HepG2 (cell line): ENCODE measurements at regions not wholly inside any gene's neighbourhood (a gene's known extent, or its start where the extent isn't known, plus 50 kb on each side); places are given as distances from the start of the nearest gene placed in this dataset.

ENCODE experiments used
- ATAC-seq: fragments of 200-7000 bp; cut with Tn5 transposase; 3 replicates; pipeline ENCODE4 v1.9.1; 2020; ENCODE audit warnings: mild to moderate bottlenecking, moderate library complexity
- BruUV-seq: library from RNA; stranded (reverse); fragments of 400-500 nt; replicated peaks from 2 replicates; lab custom pipeline; 2021; lab: Mats Ljungman, UMichigan
- CTCF ChIA-PET: fragments of 300-600 bp; formaldehyde crosslinking; extraction: SDS; loops from one replicate; lab custom pipeline; 2021; ENCODE audit warnings: low total read pairs, inconsistent platforms, low intra/inter-chr PET ratio; lab: Yijun Ruan, JAX
- POLR2A ChIA-PET: fragments of 350-600 bp; sonication (Branson Sonifier 250); formaldehyde crosslinking; loops from one replicate; lab custom pipeline; 2020; ENCODE audit warnings: antibody characterized with exemption, inconsistent platforms; lab: Yijun Ruan, JAX
- DNase-seq: peaks from one replicate; pipeline ENCODE4 v3.0.0-alpha.2; 2015; ENCODE audit warnings: low spot score
- FAIRE-seq: peaks from 3 replicates; lab custom pipeline; 2011; peaks lifted over from hg19 to GRCh38; lab: Jason Lieb, UNC
- H2AFZ ChIP-seq: one replicate; pipeline ENCODE4 v1.6.1; 2011; ENCODE audit warnings: low read length, inconsistent platforms
- H3K27ac ChIP-seq: fragments of 300-600 bp; 3 replicates; pipeline ENCODE4 v1.8.0; 2011; ENCODE audit warnings: mixed run types, mild to moderate bottlenecking, mixed read lengths, low read length, inconsistent platforms; ENCODE audit not compliant: insufficient read depth; ENCODE audit errors: extremely low read length
- H3K27me3 ChIP-seq, 2 experiments: fragments of 200-600 bp in 1 of 2; 2 replicates in 1 of 2; 3 replicates in 1 of 2; pipeline versions ENCODE4 v1.6.0 to v1.8.0; 2011; ENCODE audit warnings: low read length in 2 of 2, mild to moderate bottlenecking in 2 of 2, moderate library complexity in 2 of 2, inconsistent platforms in 1 of 2; ENCODE audit not compliant: insufficient read depth in 2 of 2, control insufficient read depth in 1 of 2
- H3K36me3 ChIP-seq, 2 experiments: fragments of 200-600 bp in 1 of 2; replicated peaks in 1 of 2; 2 replicates in 1 of 2; 3 replicates in 1 of 2; pipeline versions ENCODE4 v1.5.1 to v1.8.0; 2011; ENCODE audit warnings: low read length in 2 of 2, inconsistent platforms in 1 of 2; ENCODE audit not compliant: insufficient read depth in 2 of 2, control insufficient read depth in 1 of 2
- H3K4me1 ChIP-seq: 2 replicates; pipeline ENCODE4 v1.5.1; 2012; ENCODE audit warnings: low read length, inconsistent platforms; ENCODE audit not compliant: insufficient read depth
- H3K4me2 ChIP-seq: 2 replicates; pipeline ENCODE4 v1.6.0; 2011; ENCODE audit warnings: low read depth, low read length, inconsistent platforms
- H3K4me3 ChIP-seq, 3 experiments: fragments of 200-600 bp in 1 of 3; sonication (generic), shearing (Covaris generic) in 1 of 3; replicated peaks in 1 of 3; 2 replicates each; pipeline ENCODE4 v1.5.1; 2011 to 2016; ENCODE audit warnings: low read length in 3 of 3, inconsistent platforms in 2 of 3, low read depth in 2 of 3, mild to moderate bottlenecking in 2 of 3, control low read depth in 1 of 3, mixed read lengths in 1 of 3; ENCODE audit not compliant: insufficient read depth in 1 of 3
- H3K79me2 ChIP-seq: one replicate; pipeline ENCODE4 v1.6.1; 2011; ENCODE audit warnings: low read length, inconsistent platforms; ENCODE audit not compliant: insufficient read depth
- H3K9ac ChIP-seq: 2 replicates; pipeline ENCODE4 v1.6.0; 2011; ENCODE audit warnings: mild to moderate bottlenecking, low read depth, low read length, inconsistent platforms; ENCODE audit not compliant: insufficient read depth
- H3K9me3 ChIP-seq: 2 replicates; pipeline ENCODE4 v1.5.1; 2012; ENCODE audit warnings: mild to moderate bottlenecking, low read length
- H4K20me1 ChIP-seq: 2 replicates; pipeline ENCODE4 v1.6.0; 2011; ENCODE audit warnings: inconsistent platforms, mild to moderate bottlenecking, low read length, moderate library complexity; ENCODE audit not compliant: insufficient read depth
- HDAC1 ChIP-seq: sonication (generic); formaldehyde crosslinking; IDR thresholded peaks from 2 replicates; pipeline ENCODE4 v1.5.1; 2020; ENCODE audit warnings: mild to moderate bottlenecking, missing genetic modification reagents
- PCBP2 ChIP-seq: fragments of 200-400 bp; formaldehyde crosslinking; optimal IDR thresholded peaks from 2 replicates; pipeline ENCODE3; 2018; ENCODE audit warnings: low read length, low read depth; ENCODE audit not compliant: poor library complexity, severe bottlenecking
- SRF ChIP-seq: IDR thresholded peaks from 2 replicates; pipeline ENCODE4 v1.6.1; 2011; ENCODE audit warnings: mild to moderate bottlenecking, low read depth, low read length, moderate library complexity
- TBL1XR1 ChIP-seq: fragments of 150-350 bp; IDR thresholded peaks from 2 replicates; pipeline ENCODE4 v1.6.1; 2014; ENCODE audit warnings: borderline replicate concordance, low read length; ENCODE audit not compliant: partially characterized antibody
- YEATS4 ChIP-seq: sonication (generic); formaldehyde crosslinking; IDR thresholded peaks from 2 replicates; pipeline ENCODE4 v1.4.0; 2020; ENCODE audit warnings: missing genetic modification reagents, borderline replicate concordance
- ZNF160 ChIP-seq: sonication (generic); formaldehyde crosslinking; IDR thresholded peaks from 2 replicates; pipeline ENCODE4 v1.8.0; 2022; ENCODE audit warnings: mild to moderate bottlenecking, inconsistent platforms, missing genetic modification reagents
- ZNF460 ChIP-seq: sonication (generic); formaldehyde crosslinking; IDR thresholded peaks from 2 replicates; pipeline ENCODE4 v1.5.1; 2020; ENCODE audit warnings: missing genetic modification reagents, mild to moderate bottlenecking, borderline replicate concordance
- ZNF549 ChIP-seq: sonication (generic); formaldehyde crosslinking; IDR thresholded peaks from 2 replicates; pipeline ENCODE4 v1.5.0; 2020; ENCODE audit warnings: missing genetic modification reagents
- ZNF782 ChIP-seq: sonication (generic); formaldehyde crosslinking; IDR thresholded peaks from 2 replicates; pipeline ENCODE4 v1.4.0; 2020; ENCODE audit warnings: missing genetic modification reagents, mild to moderate bottlenecking, borderline replicate concordance
- WGBS: methylation state at CpG from one replicate; pipeline ENCODE4 v1.1.6; 2017; ENCODE audit warnings: low lambda C conversion rate; 5-methylcytosine and 5-hydroxymethylcytosine counted together
- in situ Hi-C: cut with HindIII; loops from 2 replicates; pipeline ENCODE4 v1.10.0; 2017; ENCODE audit warnings: low pct_unique_long_range_greater_than_20kb; ENCODE audit not compliant: extremely low pct_ligation_motif_present
- intact Hi-C: fragments of 100-400 bp; cut with micrococcal nuclease; formaldehyde crosslinking; loops from one replicate; pipeline ENCODE4 v1.10.0; 2022; ENCODE audit not compliant: unreplicated experiment
- TF ChIP-seq, protein P1 (sequence below): sonication (generic); formaldehyde crosslinking; conservative IDR thresholded peaks from 2 replicates; pipeline ENCODE4 v1.8.0; 2022; ENCODE audit warnings: low read depth, missing genetic modification reagents
- TF ChIP-seq, protein P2 (sequence below): sonication (generic); formaldehyde crosslinking; IDR thresholded peaks from 2 replicates; pipeline ENCODE4 v1.4.0; 2020; ENCODE audit warnings: missing genetic modification reagents
- TF ChIP-seq, protein P3 (sequence below): sonication (generic); formaldehyde crosslinking; IDR thresholded peaks from 2 replicates; pipeline ENCODE4 v1.4.0; 2020; ENCODE audit warnings: missing genetic modification reagents
- TF ChIP-seq, protein P4 (sequence below): IDR thresholded peaks from 2 replicates; pipeline ENCODE4 v1.6.1; 2016

DNA sequence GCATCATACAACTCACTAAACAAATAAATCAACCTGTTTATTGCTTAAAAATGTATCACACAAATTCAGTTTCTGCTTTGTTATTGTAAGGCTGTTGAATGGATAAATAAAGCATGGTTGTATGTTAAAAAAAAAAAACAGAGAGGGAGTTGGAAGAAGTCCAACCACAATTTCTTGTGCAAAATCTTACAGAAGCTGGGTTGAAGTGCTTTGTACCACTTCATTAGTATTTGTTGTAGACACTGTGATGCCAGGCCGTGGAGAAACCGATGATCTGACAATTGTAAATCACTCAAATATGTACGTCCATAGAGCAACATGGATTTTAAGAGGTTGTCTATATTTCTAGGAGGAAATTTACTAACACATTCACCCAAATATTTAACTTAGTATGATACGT, 132.6 kb upstream of the MXRA5 start:
- Histone ChIP-seq H3K4me3 (no peak overlapping the region), H2AFZ (no peak overlapping the region), H3K27ac (no peak overlapping the region), H3K4me2 (no peak overlapping the region), H3K9me3 (no peaks in the 10 kb centered on the region), H3K4me1 (no peaks in the 10 kb centered on the region), H3K9ac (no peak overlapping the region), H4K20me1 (no peaks in the 10 kb centered on the region), H3K36me3 (no peaks in the 10 kb centered on the region), H3K79me2 (no peaks in the 10 kb centered on the region), H3K27me3 (no peaks in the 10 kb centered on the region)
- POLR2A ChIA-PET = no interaction called here
- CTCF ChIA-PET = no interaction called here
- WGBS = 20% methylated on average over 4 of the region's 4 CpGs
- ATAC-seq (no peak), DNase-seq (no peak), FAIRE-seq (no peak)
- no TSS peak for BruUV-seq
- intact Hi-C loops = no loop called here
- in situ Hi-C loops = no loop called here
- TF ChIP-seq SRF (no peak), ZNF160 (CRISPR knock-in tag) (no peak), PCBP2 (no peak), ZNF549 (no peak), TBL1XR1 (no peak), ZNF460 (no peak), ZNF782 (no peak), HDAC1 (CRISPR knock-in tag) (no peak), YEATS4 (CRISPR knock-in tag) (no peak)
- TF ChIP-seq, protein P1, sequence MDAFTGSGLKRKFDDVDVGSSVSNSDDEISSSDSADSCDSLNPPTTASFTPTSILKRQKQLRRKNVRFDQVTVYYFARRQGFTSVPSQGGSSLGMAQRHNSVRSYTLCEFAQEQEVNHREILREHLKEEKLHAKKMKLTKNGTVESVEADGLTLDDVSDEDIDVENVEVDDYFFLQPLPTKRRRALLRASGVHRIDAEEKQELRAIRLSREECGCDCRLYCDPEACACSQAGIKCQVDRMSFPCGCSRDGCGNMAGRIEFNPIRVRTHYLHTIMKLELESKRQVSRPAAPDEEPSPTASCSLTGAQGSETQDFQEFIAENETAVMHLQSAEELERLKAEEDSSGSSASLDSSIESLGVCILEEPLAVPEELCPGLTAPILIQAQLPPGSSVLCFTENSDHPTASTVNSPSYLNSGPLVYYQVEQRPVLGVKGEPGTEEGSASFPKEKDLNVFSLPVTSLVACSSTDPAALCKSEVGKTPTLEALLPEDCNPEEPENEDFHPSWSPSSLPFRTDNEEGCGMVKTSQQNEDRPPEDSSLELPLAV (CRISPR knock-in tag) = no peak
- TF ChIP-seq, protein P2, sequence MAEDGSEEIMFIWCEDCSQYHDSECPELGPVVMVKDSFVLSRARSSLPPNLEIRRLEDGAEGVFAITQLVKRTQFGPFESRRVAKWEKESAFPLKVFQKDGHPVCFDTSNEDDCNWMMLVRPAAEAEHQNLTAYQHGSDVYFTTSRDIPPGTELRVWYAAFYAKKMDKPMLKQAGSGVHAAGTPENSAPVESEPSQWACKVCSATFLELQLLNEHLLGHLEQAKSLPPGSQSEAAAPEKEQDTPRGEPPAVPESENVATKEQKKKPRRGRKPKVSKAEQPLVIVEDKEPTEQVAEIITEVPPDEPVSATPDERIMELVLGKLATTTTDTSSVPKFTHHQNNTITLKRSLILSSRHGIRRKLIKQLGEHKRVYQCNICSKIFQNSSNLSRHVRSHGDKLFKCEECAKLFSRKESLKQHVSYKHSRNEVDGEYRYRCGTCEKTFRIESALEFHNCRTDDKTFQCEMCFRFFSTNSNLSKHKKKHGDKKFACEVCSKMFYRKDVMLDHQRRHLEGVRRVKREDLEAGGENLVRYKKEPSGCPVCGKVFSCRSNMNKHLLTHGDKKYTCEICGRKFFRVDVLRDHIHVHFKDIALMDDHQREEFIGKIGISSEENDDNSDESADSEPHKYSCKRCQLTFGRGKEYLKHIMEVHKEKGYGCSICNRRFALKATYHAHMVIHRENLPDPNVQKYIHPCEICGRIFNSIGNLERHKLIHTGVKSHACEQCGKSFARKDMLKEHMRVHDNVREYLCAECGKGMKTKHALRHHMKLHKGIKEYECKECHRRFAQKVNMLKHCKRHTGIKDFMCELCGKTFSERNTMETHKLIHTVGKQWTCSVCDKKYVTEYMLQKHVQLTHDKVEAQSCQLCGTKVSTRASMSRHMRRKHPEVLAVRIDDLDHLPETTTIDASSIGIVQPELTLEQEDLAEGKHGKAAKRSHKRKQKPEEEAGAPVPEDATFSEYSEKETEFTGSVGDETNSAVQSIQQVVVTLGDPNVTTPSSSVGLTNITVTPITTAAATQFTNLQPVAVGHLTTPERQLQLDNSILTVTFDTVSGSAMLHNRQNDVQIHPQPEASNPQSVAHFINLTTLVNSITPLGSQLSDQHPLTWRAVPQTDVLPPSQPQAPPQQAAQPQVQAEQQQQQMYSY (CRISPR knock-in tag) = no peak
- TF ChIP-seq, protein P3, sequence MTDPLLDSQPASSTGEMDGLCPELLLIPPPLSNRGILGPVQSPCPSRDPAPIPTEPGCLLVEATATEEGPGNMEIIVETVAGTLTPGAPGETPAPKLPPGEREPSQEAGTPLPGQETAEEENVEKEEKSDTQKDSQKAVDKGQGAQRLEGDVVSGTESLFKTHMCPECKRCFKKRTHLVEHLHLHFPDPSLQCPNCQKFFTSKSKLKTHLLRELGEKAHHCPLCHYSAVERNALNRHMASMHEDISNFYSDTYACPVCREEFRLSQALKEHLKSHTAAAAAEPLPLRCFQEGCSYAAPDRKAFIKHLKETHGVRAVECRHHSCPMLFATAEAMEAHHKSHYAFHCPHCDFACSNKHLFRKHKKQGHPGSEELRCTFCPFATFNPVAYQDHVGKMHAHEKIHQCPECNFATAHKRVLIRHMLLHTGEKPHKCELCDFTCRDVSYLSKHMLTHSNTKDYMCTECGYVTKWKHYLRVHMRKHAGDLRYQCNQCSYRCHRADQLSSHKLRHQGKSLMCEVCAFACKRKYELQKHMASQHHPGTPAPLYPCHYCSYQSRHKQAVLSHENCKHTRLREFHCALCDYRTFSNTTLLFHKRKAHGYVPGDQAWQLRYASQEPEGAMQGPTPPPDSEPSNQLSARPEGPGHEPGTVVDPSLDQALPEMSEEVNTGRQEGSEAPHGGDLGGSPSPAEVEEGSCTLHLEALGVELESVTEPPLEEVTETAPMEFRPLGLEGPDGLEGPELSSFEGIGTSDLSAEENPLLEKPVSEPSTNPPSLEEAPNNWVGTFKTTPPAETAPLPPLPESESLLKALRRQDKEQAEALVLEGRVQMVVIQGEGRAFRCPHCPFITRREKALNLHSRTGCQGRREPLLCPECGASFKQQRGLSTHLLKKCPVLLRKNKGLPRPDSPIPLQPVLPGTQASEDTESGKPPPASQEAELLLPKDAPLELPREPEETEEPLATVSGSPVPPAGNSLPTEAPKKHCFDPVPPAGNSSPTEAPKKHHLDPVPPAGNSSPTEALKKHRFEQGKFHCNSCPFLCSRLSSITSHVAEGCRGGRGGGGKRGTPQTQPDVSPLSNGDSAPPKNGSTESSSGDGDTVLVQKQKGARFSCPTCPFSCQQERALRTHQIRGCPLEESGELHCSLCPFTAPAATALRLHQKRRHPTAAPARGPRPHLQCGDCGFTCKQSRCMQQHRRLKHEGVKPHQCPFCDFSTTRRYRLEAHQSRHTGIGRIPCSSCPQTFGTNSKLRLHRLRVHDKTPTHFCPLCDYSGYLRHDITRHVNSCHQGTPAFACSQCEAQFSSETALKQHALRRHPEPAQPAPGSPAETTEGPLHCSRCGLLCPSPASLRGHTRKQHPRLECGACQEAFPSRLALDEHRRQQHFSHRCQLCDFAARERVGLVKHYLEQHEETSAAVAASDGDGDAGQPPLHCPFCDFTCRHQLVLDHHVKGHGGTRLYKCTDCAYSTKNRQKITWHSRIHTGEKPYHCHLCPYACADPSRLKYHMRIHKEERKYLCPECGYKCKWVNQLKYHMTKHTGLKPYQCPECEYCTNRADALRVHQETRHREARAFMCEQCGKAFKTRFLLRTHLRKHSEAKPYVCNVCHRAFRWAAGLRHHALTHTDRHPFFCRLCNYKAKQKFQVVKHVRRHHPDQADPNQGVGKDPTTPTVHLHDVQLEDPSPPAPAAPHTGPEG (CRISPR knock-in tag) = no peak
- TF ChIP-seq, protein P4, sequence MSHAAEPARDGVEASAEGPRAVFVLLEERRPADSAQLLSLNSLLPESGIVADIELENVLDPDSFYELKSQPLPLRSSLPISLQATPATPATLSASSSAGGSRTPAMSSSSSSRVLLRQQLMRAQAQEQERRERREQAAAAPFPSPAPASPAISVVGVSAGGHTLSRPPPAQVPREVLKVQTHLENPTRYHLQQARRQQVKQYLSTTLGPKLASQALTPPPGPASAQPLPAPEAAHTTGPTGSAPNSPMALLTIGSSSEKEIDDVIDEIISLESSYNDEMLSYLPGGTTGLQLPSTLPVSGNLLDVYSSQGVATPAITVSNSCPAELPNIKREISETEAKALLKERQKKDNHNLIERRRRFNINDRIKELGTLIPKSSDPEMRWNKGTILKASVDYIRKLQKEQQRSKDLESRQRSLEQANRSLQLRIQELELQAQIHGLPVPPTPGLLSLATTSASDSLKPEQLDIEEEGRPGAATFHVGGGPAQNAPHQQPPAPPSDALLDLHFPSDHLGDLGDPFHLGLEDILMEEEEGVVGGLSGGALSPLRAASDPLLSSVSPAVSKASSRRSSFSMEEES (CRISPR knock-in tag) = no peak
